ENCODE measurements at regions not wholly inside any gene's neighbourhood (a gene's known extent, or its start where the extent isn't known, plus 50 kb on each side); places are given as distances from the start of the nearest gene placed in this dataset.

- ChIA-PET POLR2A (no interaction called here), CTCF (no interaction called here)
- no peak overlapping the region for H3K4me3 ChIP-seq (ENCODE audit: low read depth, low read length)
- H3K36me3 ChIP-seq (ENCODE audit: control insufficient read depth in 2 of 2, insufficient read depth in 1 of 2, low read length in 2 of 2) = no peaks in the 10 kb centered on the region
- H3K4me1 ChIP-seq (ENCODE audit: control insufficient read depth, insufficient read depth, low read length) = no peaks in the 10 kb centered on the region
- TF ChIP-seq ZBTB49 (tag by site-specific recombination; IDR thresholded peaks at IDR 0.05; ENCODE audit: low read depth) (no peak), ZNF626 (tag by site-specific recombination; IDR thresholded peaks at IDR 0.05) (no peak), ZNF510 (tag by site-specific recombination; IDR thresholded peaks at IDR 0.05; ENCODE audit: insufficient replicate concordance) (no peak)
- no peaks in the 10 kb centered on the region for H3K9me3 ChIP-seq (ENCODE audit: control insufficient read depth, insufficient read depth, low read depth, low read length)
- no peak overlapping the region for H3K27ac ChIP-seq (ENCODE audit: extremely low read depth, low read depth, low read length)
Measured at GRCh38 chr22:47740109-47740805, 977.8 kb downstream of the TBC1D22A start.

- H3K36me3 ChIP-seq (ENCODE audit: control insufficient read depth in 2 of 2, insufficient read depth in 1 of 2, low read length in 2 of 2) = no peaks in the 10 kb centered on the region
- no peak overlapping the region for H3K4me3 ChIP-seq (ENCODE audit: low read depth, low read length)
- H3K27ac ChIP-seq (ENCODE audit: extremely low read depth, low read depth, low read length) = no peak overlapping the region
- ChIA-PET CTCF (no interaction called here), POLR2A (no interaction called here)
- no peaks in the 10 kb centered on the region for H3K9me3 ChIP-seq (ENCODE audit: control insufficient read depth, insufficient read depth, low read depth, low read length)
- H3K4me1 ChIP-seq (ENCODE audit: control insufficient read depth, insufficient read depth, low read length) = no peaks in the 10 kb centered on the region
- TF ChIP-seq, protein P1, sequence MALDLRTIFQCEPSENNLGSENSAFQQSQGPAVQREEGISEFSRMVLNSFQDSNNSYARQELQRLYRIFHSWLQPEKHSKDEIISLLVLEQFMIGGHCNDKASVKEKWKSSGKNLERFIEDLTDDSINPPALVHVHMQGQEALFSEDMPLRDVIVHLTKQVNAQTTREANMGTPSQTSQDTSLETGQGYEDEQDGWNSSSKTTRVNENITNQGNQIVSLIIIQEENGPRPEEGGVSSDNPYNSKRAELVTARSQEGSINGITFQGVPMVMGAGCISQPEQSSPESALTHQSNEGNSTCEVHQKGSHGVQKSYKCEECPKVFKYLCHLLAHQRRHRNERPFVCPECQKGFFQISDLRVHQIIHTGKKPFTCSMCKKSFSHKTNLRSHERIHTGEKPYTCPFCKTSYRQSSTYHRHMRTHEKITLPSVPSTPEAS (tag by site-specific recombination; IDR thresholded peaks at IDR 0.05) = no peak
- TF ChIP-seq ZNF560 (tag by site-specific recombination; IDR thresholded peaks at IDR 0.05; ENCODE audit: borderline replicate concordance) (no peak), ZNF571 (tag by site-specific recombination; IDR thresholded peaks at IDR 0.05) (no peak), KLF10 (tag by site-specific recombination; IDR thresholded peaks at IDR 0.05) (no peak), ZBTB10 (tag by site-specific recombination; IDR thresholded peaks at IDR 0.05) (no peak), ZBTB8A (tag by site-specific recombination; IDR thresholded peaks at IDR 0.05) (no peak), HOXD13 (CRISPR knock-in tag; IDR thresholded peaks at IDR 0.05; ENCODE audit: borderline replicate concordance) (no peak), WT1 (tag by site-specific recombination; IDR thresholded peaks at IDR 0.05) (no peak), GFI1B (tag by site-specific recombination; IDR thresholded peaks at IDR 0.05) (no peak), SCRT1 (tag by site-specific recombination; IDR thresholded peaks at IDR 0.05; ENCODE audit: borderline replicate concordance) (no peak)
Measured at GRCh38 chr22:47739291-47740015, 977.0 kb downstream of the TBC1D22A start.

DNA sequence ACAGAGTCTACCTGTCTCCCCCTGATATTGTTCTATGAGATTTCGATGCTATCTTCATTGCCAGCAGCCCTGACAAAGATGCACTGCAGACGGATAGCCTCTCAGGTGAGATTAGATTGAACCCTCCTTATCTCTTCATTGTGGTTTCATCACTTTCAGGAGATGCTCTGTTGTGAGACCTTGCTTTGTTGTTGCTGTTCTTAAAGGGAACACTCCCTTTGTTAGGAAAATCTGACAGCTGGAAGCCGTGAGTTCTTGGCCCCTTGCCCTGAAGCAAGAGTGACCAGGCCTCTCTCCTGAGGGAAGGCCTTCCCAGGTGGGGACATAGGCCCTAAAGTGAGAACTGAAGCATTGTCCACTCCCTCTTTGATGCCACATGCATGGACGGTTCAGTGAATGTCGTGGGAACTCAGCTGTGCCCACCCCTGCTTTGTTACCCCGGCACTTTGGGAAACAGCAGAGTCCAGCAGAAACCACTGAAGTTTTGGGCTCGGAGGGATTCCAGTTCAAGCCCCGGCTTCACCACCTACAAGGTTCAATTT, 976.1 kb downstream of the TBC1D22A start:
- H3K36me3 ChIP-seq (ENCODE audit: control insufficient read depth in 2 of 2, insufficient read depth in 1 of 2, low read length in 2 of 2) = no peaks in the 10 kb centered on the region
- no peak overlapping the region for H3K27ac ChIP-seq (ENCODE audit: extremely low read depth, low read depth, low read length)
- ChIA-PET CTCF (no interaction called here), POLR2A (no interaction called here)
- H3K9me3 ChIP-seq (ENCODE audit: control insufficient read depth, insufficient read depth, low read depth, low read length) = no peaks in the 10 kb centered on the region
- H3K4me1 ChIP-seq (ENCODE audit: control insufficient read depth, insufficient read depth, low read length) = no peaks in the 10 kb centered on the region
- no peak overlapping the region for H3K4me3 ChIP-seq (ENCODE audit: low read depth, low read length)
- TF ChIP-seq ZBTB1 (tag by site-specific recombination; IDR thresholded peaks at IDR 0.05) (no peak), ZNF146 (tag by site-specific recombination; IDR thresholded peaks at IDR 0.05) (no peak), ZNF610 (tag by site-specific recombination; IDR thresholded peaks at IDR 0.05; ENCODE audit: borderline replicate concordance) (no peak), ZNF488 (tag by site-specific recombination; IDR thresholded peaks at IDR 0.05) (no peak), ZNF510 (tag by site-specific recombination; IDR thresholded peaks at IDR 0.05; ENCODE audit: insufficient replicate concordance) (no peak), ZNF394 (tag by site-specific recombination; IDR thresholded peaks at IDR 0.05; ENCODE audit: borderline replicate concordance) (no peak), ZNF24 (tag by site-specific recombination; IDR thresholded peaks at IDR 0.05) (no peak), GLIS2 (tag by site-specific recombination; IDR thresholded peaks at IDR 0.05) (no peak)
